22Rv1 (cell line): ENCODE measurements at regions not wholly inside any gene's neighbourhood (a gene's known extent, or its start where the extent isn't known, plus 50 kb on each side); places are given as distances from the start of the nearest gene placed in this dataset.

Experiments used
- H3K27ac ChIP-seq: fragments of 450-650 bp; 2 replicates; pipeline ENCODE4 v1.5.1; 2017
- ZFX ChIP-seq: fragments of 450-650 bp; IDR thresholded peaks from 2 replicates; pipeline ENCODE4 v1.6.1; 2017; ENCODE audit warnings: antibody characterized with exemption, borderline replicate concordance
- TF ChIP-seq, protein P1 (sequence below): fragments of 450-650 bp; IDR thresholded peaks from 2 replicates; pipeline ENCODE4 v1.5.1; 2017; ENCODE audit warnings: mild to moderate bottlenecking

DNA sequence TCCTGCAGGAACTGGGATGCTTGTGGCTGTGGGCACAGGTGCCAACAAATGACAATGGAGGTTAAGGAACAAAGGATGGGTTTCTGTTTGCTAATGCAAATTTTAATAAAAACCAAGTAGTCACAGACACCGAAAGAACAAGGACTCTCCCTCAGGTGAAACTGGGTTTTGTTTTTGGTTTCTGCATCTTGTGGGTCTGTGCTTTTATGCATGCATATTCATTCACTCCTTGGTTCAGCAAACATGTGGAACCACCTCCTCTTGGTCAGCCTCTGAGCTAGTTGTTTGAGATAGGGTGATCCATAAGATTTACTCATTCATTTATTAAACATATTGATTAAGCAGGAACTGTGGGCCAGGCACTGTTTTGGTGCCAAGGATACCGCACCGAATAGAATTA is 381.9 kb downstream of the CDK5RAP2 start:
- H3K27ac ChIP-seq = no peak overlapping the region

DNA sequence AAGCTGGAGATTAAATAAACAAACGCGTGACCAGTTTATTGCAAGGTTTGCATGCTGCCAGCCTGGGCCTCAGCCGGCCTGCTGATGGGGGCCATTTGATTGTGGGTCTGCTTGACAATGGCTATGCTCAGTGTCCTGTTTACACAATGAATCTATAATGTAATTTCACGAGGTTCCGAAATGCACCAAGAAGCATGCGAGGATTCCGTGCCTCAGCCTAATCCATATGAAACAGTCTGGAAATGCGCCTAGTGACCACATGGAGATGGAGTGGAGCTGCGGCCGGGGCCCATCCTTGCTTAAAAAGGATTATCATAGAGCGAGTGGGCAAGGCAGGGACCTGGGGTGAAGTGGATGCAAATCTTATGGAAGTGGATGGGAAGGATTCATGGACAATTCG is 382.4 kb downstream of the CDK5RAP2 start:
- TF ChIP-seq, protein P1, sequence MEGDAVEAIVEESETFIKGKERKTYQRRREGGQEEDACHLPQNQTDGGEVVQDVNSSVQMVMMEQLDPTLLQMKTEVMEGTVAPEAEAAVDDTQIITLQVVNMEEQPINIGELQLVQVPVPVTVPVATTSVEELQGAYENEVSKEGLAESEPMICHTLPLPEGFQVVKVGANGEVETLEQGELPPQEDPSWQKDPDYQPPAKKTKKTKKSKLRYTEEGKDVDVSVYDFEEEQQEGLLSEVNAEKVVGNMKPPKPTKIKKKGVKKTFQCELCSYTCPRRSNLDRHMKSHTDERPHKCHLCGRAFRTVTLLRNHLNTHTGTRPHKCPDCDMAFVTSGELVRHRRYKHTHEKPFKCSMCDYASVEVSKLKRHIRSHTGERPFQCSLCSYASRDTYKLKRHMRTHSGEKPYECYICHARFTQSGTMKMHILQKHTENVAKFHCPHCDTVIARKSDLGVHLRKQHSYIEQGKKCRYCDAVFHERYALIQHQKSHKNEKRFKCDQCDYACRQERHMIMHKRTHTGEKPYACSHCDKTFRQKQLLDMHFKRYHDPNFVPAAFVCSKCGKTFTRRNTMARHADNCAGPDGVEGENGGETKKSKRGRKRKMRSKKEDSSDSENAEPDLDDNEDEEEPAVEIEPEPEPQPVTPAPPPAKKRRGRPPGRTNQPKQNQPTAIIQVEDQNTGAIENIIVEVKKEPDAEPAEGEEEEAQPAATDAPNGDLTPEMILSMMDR = no peak
- TF ChIP-seq ZFX = no peak
- no peak overlapping the region for H3K27ac ChIP-seq

More for the DNA sequence above, 381.9 kb downstream of the CDK5RAP2 start:
- TF ChIP-seq ZFX = no peak
- TF ChIP-seq, protein P1 = no peak

DNA sequence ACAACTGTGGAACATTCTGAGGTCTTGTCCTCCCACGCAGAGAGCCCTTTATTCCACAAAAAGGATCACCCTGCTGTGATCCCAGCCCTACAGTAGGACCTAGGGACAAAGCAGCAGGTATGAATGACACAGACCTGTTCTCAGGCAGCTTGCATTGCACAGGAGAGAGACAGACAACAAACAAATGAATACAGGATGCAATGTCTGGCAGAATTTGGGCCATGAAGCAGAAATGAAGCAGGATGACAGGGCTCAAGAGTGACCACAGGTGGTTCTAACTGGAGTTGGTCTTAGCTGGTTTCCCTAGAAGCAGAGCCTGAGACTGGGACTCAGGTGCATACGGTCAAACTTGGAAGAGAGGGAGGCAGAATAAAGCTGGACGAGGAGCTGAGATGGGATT is 388.8 kb downstream of the CDK5RAP2 start:
- no peak overlapping the region for H3K27ac ChIP-seq
- TF ChIP-seq ZFX = no peak
- TF ChIP-seq, protein P1 = no peak

DNA sequence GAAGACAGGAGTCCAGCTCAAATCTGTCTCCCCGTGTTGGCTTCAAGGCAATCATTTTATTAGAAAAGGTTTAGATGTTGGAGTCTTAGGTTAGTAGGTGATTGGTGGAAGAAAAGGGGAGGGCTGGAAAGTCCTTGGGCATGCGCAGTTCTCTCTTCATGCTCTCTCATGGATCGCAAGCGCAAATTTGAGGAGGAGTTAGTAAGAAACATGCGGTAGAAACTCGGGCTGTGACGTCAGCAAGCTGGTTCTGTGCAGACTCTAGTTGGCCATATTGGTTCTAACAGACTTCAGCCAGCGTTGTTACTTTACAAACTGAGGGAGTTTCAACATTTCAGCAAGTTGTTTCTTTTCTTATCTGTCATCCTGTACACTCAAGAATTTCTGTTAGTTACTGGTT is 392.2 kb downstream of the CDK5RAP2 start:
- H3K27ac ChIP-seq = no peak overlapping the region
- TF ChIP-seq, protein P1 = no peak
- no peak for TF ChIP-seq ZFX

DNA sequence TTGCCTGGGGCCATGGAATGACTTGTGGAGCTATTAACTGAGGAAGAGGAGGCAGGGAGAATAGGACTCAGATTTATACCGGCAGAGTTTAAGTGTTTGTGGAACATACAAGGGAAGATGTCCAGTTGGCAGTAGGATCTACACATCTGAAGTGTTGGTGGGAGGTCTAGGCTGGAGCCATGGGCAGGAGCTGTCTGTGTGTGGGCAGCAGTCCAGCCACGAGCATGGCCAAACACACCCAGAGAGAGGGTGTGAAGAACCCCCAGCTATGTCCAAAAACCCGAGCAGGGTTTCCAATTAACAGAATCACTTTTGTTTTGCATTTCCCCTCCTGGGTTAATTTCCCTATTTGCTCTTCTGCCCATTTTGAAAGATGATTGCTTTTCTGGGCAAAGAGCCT is 393.7 kb downstream of the CDK5RAP2 start:
- no peak for TF ChIP-seq ZFX
- TF ChIP-seq, protein P1 = no peak
- no peak overlapping the region for H3K27ac ChIP-seq

DNA sequence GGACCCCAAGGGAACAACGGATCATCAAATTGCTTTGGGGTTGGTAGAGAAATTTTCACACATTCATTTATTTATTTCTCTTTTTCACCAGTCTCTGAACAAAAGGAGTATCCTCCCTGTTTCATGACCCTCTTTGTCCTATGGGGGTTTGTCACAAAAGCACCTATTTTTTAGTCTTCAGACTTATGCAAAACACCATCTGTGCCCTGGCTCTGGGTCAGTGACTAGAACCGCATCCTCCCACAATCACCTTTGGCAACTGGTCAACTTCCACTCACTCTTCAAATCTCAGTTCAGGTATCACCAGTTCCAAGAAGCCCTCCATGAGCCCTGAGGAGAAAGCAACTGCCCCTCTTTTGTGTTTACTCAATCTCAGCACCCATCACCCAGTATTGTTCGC is 395.7 kb downstream of the CDK5RAP2 start:
- no peak for TF ChIP-seq ZFX
- TF ChIP-seq, protein P1 = no peak
- H3K27ac ChIP-seq = no peak overlapping the region

DNA sequence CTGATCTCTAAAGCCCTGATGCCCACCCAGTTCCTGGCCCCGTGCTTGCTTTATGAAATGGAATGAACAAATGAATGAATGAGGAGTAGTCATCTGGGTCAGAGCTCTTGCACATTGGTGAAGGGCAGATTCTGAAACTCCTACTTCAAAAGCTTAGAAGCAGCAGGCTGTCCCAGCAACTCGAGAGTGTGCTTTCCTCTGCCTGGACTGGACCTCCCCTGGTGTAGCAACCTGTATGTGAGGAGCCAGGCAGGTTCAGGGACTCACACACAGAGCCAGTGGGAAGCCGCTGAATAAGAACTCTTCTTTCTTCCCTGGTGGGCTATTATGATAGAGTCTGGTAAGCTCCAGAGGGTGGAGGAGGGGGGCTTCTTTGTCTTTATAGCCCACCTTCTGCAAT is 396.4 kb downstream of the CDK5RAP2 start:
- H3K27ac ChIP-seq = no peak overlapping the region
- TF ChIP-seq, protein P1 = no peak
- TF ChIP-seq ZFX = no peak
